ENCODE measurements at regions not wholly inside any gene's neighbourhood (a gene's known extent, or its start where the extent isn't known, plus 50 kb on each side); places are given as distances from the start of the nearest gene placed in this dataset.

- TF ChIP-seq, protein P1, sequence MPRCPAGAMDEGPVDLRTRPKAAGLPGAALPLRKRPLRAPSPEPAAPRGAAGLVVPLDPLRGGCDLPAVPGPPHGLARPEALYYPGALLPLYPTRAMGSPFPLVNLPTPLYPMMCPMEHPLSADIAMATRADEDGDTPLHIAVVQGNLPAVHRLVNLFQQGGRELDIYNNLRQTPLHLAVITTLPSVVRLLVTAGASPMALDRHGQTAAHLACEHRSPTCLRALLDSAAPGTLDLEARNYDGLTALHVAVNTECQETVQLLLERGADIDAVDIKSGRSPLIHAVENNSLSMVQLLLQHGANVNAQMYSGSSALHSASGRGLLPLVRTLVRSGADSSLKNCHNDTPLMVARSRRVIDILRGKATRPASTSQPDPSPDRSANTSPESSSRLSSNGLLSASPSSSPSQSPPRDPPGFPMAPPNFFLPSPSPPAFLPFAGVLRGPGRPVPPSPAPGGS (IDR thresholded peaks at IDR 0.05; ENCODE audit: borderline replicate concordance, insufficient read depth, low read depth, low read length, poor library complexity, severe bottlenecking): no peak
- TF ChIP-seq ZNF622 (IDR thresholded peaks at IDR 0.05) (no peak), BRCA1 (IDR thresholded peaks at IDR 0.05; ENCODE audit: low read depth, low read length) (no peak), DPF2 (IDR thresholded peaks at IDR 0.05) (no peak)
Observed at GRCh38 chr5:81808106-81808505, 57.2 kb upstream of the SSBP2 start (continued).

DNA sequence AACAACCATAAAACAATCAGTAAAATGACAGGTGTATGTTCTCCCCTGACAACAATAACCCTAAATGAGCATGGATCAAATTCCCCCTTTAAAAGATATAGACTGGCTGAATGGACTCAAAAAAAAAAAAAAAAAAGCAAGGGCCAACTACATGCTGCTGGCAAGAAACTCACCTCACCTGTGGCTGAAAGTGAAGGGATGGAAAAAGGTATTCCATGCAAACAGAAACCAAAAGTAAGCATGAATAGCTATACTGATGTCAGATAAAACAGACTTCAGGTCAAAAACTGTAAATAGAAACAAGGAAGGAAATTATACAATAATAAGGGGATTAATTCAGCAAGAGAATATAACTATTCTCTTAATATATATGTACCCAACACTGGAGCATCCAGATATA is 54.2 kb upstream of the SSBP2 start:
- in situ Hi-C loops (cut with MboI): no loop called here
- RAD21 ChIA-PET (ENCODE audit: unreplicated experiment): interaction anchor here (0.7 kb wide), 1 partner anchor 367 kb away, joined by 4 read pairs; no protein-coding TSS in a partner anchor
- no peak for FAIRE-seq
- Histone ChIP-seq H3K4me1 (ENCODE audit: control insufficient read depth, insufficient read depth, low read length) (no peaks in the 10 kb centered on the region), H3K9ac (ENCODE audit: control insufficient read depth, insufficient read depth, low read length) (no peak overlapping the region), H3K27me3 (replicated peaks in 1 of 2; ENCODE audit: control insufficient read depth in 2 of 2, insufficient read depth in 2 of 2, low read length in 1 of 2) (no peaks in the 10 kb centered on the region), H3K79me2 (ENCODE audit: control insufficient read depth, insufficient read depth, low read length) (no peaks in the 10 kb centered on the region), H4K20me1 (ENCODE audit: control insufficient read depth, insufficient read depth) (no peaks in the 10 kb centered on the region), H3K4me3 (no peak overlapping the region), H3K36me3 (ENCODE audit: control insufficient read depth in 2 of 2, insufficient read depth in 2 of 2, low read length in 1 of 2) (no peaks in the 10 kb centered on the region), H3K27ac (ENCODE audit: control insufficient read depth, insufficient read depth) (no peak overlapping the region), H3K4me2 (ENCODE audit: control insufficient read depth, insufficient read depth) (no peak overlapping the region), H3K9me3 (replicated peaks; ENCODE audit: control insufficient read depth, insufficient read depth, low read length) (no peaks in the 10 kb centered on the region; the same call in none of the 3 replicates), H2AFZ (ENCODE audit: control insufficient read depth, low read depth, low read length) (no peak overlapping the region)
- intact Hi-C loops (cut with micrococcal nuclease; ENCODE audit: unreplicated experiment): no loop called here
- SMC1A ChIA-PET (ENCODE audit: uncharacterized antibody, unreplicated experiment): interaction anchor here (1.4 kb wide), 1 partner anchor 26 kb away, joined by 5 read pairs; no protein-coding TSS in a partner anchor
- POLR2A ChIA-PET: no interaction called here
- no TSS peak for BruUV-seq (replicated peaks)
- no peak for DNase-seq (ENCODE audit: low read depth, low spot score)
- no peak for TF ChIP-seq GABPA (IDR thresholded peaks at IDR 0.05; ENCODE audit: low read depth)
- TF ChIP-seq ZNF207 (IDR thresholded peaks at IDR 0.05; ENCODE audit: borderline replicate concordance): no peak
- no peak for TF ChIP-seq FOXK2 (IDR thresholded peaks at IDR 0.05)
- TF ChIP-seq RBBP5 (conservative IDR thresholded peaks at IDR 0.05): no peak
- no peak for TF ChIP-seq SMAD1 (IDR thresholded peaks at IDR 0.05; ENCODE audit: low read depth, partially characterized antibody)
- TF ChIP-seq E2F8 (IDR thresholded peaks at IDR 0.05; ENCODE audit: low read depth, partially characterized antibody): no peak
- ATAC-seq: no peak; the same call in 2 of the 3 replicates
- CTCF ChIA-PET: interaction anchor here (1.1 kb wide), 1 partner anchor 43 kb away, joined by 3 read pairs; no protein-coding TSS in a partner anchor

All from GM12878 (cell line).